Occipital lobe (tissue), 1 donor: ENCODE measurements at regions not wholly inside any gene's neighbourhood (a gene's known extent, or its start where the extent isn't known, plus 50 kb on each side); places are given as distances from the start of the nearest gene placed in this dataset.

ENCODE experiments used
- DNase-seq: peaks from one replicate; lab custom pipeline; 2025; lab: John Stamatoyannopoulos, UW

DNA sequence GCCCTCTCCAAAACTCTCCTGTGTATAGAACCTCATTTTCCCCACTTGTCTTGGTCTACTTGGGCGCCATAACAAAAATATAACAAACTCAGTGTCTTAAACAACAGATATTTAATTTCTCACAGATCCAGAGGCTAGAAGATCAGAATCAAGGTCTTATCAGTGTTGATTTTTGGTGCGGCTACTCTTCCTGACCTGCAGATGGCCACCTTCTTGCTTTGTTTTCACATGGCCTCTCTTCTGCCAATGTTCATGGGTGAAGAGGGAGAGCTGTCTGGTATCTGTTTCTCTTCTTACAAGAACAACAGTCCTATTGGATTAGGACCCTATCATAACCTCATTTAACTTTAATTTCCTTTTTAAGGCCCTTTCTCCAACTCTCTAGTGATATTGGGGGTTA lies 177.3 kb downstream of the PABPC4L start:
- DNase-seq = no peak

DNA sequence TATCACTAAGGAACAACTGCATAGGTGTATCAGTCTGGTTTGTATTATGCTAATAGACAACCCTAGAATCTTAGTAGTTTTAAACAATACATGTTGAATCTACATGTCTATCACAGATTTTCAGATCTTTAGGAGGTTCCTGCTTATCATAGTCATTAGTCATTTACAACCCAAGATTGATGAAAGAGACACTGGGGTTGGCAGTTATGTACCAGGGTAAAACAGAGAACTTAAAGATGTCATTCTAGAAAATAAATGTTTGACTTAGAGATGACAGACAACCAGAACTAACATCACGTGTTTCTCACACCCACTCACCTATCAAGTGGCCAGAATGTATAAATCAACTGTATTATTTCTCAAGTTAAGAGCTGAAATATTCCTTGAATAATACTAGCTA lies 181.9 kb downstream of the PABPC4L start:
- DNase-seq = no peak

DNA sequence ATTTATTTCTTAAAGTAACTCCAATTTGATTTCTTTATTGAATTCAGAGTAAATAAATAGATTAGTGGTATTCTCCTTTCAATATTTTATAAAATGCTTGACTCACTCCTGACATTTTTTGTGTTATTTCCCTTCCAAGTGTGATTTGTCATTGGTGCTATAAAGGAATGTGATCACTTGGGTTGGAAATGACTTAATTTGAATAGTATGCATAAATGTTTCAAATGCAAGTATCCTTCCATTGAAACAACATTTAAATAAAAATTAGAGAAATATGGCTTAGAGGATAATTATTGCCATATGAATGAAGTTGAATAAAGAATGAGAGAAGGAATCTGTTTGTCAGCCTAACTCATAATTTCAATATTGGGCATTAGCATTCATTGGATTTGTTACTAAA lies 182.7 kb downstream of the PABPC4L start:
- DNase-seq = no peak

DNA sequence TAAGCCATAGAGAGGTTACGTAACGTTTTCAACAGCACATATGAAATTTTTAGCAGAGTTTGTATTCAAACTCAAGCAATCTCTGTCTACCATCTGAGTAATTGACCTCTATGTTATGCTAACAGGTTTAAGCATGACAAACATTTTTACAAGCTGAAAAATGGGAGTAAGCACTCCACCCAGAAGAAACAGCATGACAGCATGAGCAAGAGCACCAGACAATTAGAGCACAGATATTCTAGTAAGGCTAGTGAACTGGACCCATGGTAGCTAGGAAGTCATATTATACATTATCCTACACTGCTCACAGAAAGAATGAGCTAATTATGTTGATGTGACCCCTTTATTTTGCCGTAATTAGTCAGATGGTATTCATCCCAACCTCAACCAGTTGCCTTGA lies 200.5 kb downstream of the PABPC4L start:
- DNase-seq = no peak

DNA sequence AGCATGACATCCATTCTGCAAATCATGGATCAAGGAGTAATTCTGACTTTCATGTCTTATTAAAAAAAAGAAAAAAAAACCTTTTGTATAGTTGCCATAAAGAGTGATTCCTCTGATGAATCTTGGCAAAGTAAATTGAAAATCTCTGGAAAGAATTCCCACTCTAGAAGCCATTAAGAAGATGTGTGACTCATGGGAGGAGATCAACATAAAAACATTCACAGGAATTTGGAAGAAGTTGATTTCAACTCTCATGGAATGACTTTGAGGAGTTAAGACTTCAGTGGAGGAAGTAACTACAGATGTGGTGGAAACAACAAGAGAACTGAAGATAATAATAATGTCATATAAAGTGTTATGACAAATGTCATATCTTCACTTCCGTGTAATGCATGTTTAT lies 204.2 kb downstream of the PABPC4L start:
- DNase-seq = no peak

DNA sequence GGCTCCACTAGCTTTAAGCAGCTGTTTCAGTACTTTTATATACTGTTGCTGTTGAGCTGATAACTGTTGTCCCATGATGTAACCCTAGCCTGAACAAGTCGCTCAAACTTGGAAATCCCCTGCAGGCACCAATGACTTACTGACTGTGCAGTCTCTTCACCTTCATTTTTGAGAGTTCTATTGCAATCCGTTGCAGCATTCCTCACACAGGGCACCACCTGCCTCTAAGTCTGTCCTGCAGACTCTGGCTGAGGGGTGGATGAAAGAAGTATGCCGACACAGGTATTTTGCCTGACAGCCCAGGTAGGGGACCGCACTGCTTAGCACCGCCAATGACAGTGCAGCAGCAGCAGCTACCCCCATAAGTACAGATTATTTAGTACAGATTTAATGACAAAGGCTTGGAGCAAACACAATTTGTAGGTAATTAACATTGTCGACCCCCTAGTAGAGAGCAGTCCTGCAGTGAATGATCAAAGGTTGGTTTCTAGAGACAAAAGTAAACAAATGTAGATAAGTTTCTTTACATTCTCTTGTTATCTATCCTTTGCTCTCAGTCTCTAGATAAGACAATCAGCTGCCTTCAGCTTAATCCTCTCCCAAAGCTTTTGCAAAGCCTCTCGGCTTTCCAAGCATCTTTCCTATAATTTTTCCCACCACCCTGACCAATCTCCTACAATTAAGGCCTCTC lies 205.0 kb downstream of the PABPC4L start:
- no peak for DNase-seq

DNA sequence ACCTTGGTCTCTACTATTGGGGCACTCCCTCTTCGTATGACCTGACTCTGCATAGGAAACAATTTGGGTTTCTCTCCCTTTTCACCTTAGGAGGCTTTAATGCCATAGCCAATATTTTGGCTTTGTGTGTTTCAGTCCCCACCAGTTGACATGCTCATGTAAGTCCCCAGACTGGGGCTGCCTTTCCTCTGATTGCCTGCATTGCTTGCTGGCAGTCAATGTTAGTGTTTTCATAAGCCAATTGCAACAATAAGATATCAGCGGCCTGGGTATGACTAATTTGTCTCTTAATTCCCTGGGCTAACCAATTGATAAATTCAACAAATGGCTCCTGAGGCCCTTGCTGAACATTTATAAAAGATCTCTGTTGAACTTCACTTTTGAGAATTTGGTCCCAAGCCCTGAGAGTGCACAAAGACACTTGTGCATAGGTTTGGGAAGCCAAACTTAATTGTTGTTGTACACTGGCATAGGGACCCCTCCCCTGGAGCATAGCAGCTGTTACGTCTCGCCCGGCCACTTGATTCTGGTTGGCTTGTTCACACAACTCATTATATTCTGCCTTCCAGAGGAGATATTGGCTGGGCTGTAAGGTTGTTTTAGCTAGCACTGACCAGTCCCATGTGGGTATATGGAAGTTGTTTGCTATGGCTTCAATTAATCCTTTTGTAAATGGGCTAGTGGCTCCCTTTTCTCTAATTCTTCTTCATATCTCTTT lies 206.2 kb downstream of the PABPC4L start:
- no peak for DNase-seq

DNA sequence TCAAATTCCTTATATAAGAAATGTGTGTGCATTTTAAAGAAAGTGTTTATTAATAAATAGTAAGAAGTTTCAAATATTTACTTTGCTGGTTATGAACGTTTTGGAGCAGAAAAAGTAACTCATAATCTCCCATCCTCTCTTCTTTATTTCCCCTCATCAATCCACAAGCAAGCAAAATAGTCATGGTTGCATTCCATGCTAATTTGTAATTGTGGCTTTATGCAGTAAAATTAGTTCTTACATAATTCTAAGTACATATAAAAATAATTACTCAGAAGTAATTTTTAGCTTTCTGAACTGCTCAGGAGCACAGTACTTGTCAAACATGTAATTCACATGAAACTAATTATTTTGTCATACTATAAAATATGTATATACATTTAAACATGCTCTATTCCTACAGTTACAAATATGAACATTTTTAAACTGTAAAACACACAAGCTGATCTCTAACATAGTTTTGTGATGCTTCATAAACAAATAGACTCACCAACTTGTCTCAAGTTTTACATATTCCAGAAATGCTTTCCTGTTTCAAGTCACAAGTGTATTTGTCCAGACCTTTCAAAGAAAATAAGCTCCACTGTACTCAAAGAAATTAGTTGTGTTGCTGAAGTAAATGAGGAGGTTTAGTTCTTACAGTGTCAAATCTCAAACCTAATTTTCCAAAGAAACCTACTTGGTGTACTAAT lies 218.9 kb downstream of the PABPC4L start:
- DNase-seq = no peak

DNA sequence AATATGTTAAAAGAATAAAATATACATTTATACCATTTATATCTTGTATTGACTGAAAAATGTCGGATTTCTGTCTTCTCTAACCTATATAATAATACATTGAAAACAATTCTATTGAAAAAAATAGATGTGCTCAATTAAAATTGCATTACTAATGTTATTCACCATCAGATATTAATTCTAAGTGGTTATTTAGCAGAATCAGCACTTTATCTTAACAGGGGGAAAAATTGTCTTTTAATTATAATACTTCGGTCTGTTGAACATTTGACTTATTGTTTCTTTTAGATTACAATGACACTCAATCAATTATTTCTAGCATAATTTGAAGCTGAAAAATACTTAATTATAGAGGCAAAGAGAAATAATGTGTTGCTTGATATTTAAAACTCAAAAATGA lies 220.3 kb downstream of the PABPC4L start:
- no peak for DNase-seq

DNA sequence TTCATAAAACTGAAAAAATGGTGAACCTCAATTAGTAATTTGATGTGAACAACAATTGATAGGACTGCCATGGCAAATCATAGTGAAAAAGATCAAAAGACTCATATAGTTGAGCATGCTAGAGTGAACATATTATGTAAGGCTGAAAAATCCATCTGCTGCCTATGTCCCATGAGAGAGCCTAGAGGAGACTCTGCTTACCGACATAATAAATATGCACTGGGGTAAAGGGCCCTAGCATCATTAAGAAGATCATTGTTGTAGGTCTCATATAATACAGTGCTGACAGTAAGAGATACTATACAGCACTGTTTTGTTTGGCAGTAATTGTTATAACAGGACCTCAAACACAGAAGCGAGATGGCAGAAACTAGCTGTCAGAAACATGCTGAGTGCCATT lies 229.0 kb downstream of the PABPC4L start:
- no peak for DNase-seq

DNA sequence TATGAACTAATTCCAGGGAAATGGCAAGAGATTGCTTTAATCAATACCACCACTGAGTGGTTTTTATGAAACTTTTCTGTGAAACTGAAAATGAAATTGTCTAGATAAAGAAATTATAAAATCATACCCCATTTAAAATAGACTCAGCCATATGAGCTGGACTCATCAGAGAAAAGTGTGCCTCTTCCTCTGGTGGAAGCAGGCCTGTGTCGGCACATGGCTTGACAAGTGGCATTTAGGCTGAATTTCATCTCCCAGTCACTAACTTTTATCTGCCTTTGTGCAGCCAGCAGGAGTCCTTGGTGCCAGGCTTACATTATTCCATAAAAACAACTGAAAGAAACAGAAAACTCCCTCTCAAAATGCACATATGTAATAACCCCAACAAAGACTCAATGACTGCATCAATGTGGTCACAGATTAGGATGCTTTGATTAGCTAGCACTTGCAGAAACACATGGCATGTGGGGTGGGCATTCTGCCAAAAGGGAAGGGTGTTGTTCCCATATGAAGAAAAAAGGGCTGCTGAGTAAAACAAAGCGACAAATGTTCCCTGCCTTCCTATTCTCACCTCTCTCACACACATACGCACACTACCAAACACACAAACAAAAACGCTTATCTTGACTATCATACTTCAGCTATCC lies 232.3 kb downstream of the PABPC4L start:
- DNase-seq = no peak

DNA sequence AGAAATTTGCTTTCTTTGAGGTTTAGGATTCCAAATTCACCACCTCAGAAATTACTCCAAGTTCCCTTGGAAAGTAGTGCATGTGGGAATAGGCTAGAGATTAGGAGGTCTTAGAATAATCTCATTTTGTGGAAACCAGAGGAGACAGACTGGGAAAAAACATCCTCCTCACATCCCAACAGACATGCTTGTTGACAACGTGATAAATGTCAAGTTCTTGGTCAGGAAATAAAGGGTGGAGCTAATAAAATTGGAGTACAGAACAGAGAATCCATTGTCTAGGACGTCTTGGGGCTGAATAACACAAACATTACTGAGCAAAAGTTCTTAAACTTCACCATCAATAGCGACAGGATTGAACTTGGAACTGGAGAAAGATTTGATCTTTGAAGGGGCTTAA lies 233.4 kb downstream of the PABPC4L start:
- no peak for DNase-seq

DNA sequence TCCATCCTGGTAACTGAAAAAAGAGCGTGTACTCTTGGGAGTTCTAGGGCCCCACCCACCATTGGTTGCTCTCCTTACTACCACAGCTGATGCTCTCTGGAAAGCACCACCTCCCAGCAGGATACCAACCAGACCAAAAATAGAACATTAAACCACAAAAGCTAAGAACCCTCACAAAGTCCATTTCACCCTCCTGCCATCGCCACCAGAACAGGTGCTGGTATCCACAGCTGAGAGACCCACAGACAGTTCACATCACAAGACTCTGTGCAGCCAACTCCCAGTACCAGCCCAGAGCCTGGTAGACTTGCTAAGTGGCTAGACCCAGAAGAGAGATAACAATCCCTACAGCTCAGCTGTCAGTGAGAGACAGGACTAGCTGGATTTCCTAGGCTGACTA lies 240.6 kb downstream of the PABPC4L start:
- no peak for DNase-seq

DNA sequence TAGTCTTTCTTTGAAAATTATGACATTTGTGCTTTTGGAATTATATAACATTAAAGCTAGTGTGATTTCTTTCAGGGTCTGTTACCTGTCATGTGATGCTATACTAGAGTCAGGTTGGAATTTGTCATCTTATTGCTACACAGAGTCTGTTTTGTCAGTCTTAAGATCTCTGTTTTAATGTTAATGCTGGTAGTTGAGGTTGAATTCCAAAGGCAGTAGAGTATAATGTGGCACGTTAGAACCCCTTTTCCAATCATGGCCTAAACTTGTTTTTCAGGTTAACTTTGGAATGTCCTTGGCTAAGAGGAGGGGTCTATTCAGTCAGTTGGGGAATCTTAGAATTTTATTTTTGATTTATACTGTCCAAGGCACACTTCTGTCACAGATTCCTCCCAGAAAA lies 258.5 kb downstream of the PABPC4L start:
- DNase-seq = no peak

DNA sequence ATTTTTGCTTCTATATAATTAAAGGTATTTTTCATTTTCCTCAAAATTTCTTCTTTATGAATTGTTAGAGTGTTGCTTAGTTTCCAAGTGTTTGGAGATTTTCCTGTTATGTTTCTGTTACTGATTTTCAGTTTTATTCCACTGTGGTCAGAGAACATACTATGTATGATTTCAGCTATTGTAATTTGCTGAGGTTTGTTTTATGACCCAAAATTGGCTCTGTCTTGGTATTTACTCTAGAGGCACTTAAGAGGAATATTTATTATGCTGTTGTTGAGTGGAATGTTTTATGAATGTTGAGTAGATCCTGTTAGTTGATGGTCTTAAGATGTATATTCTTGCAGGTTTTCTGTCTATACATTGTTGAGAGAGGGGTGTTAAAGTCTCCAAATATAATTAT lies 263.5 kb downstream of the PABPC4L start:
- no peak for DNase-seq

DNA sequence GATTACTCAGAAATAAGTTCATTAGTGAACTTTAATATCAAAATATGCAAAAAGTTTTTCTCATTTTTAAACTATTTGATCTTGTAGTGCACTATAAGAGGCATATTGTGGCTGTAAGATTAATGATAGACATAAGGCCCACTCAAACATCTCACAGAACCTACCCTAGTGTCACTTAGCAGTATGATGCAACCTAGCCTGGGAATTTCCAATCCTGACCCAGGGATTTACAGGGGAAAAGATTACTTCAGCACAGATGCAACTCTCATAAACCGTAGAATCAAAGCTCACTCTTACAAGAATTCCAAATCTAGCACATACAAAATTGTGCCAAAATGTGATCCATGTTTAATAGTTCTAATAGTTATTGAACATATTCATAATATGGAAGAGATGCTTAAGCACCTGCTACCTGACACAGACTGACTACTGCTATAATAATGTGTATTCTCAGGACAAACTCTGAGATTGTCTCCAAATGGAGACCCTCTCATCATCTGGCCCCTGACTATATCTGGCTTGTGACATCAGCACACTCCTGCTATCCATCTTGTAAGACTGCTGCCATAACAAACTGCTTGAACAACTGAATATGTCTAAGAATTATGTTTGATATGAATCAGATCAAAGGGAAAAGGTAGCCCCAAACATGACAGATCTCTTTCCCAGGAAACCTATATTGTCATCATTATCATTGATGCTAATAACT lies 271.9 kb downstream of the PABPC4L start:
- DNase-seq = no peak

DNA sequence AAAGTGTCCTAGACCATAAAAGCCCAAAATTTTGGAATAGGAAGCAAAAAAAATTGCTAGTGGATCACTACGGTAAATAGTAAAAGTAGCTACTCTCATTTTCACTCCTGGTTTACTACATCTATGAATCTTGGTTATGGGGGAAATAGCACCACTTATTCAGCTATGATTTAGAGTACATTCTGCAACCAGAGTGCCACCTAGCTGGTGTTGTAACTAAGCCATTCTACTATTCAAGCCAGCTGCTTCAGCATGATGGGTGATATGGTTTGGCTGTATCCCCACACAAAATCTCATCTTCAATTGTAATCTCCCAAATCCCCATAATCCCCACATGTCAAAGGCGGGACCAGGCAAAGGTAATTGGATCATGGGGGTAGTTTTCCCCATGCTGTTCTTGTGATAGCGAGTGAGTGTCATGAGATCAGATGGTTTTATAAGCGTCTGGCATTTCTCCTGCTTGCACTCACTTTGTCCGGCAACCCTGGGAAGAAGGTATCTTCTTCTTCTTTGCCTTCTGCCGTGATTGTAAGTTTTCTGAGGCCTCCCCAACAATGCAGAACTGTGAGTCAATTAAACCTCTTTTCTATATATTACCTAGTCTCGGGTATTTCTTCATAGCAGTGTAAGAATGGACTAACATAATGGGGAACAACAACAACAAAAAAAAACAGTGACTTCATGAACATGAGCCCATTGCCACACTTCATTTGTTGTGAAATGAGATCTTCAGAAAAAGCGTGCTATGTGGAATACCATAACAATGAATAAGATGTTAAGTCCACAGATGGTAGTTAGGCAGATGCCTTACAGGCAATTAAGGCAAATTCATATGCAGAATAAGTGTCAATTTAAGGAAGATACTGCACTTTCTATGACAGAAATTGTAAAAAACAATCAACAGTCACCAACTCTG lies 280.1 kb downstream of the PABPC4L start:
- no peak for DNase-seq

DNA sequence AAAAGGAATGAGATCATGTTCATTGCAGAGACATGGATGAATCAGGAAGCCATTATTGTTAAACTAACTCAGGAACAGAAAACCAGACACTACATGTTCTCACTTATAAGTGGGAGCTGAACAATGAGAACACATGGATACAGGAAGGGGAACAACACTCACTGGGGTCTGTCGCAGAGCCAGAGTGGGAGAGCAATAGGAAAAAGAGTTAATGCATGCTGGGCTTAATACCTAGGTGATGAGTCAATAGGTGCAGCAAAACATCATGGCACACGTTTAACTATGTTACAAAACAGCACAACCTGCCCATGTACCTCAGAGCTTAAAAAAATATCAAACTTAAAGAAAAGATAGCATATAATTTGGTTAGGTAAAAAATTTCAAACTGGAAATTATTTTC lies 281.4 kb downstream of the PABPC4L start:
- DNase-seq = no peak

DNA sequence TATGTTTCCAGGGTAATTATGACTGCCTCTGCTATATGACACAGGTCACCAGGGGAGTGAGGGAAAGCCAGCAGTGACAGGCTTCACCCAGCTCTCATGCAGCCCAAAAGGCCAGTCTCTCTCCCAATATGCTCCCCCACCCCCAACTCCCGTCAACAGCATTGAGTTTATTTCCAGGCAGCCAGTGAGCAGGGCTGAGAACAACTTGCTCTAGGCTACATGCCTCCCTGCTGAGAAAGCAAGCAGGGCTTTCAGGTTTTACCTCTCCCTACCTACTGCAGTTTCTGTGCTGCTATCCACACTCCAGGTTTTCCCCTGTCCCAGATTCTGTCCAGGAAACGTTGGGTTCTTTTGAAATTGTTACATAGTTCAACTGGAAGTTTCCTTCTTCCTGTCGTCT lies 291.4 kb downstream of the PABPC4L start:
- no peak for DNase-seq

DNA sequence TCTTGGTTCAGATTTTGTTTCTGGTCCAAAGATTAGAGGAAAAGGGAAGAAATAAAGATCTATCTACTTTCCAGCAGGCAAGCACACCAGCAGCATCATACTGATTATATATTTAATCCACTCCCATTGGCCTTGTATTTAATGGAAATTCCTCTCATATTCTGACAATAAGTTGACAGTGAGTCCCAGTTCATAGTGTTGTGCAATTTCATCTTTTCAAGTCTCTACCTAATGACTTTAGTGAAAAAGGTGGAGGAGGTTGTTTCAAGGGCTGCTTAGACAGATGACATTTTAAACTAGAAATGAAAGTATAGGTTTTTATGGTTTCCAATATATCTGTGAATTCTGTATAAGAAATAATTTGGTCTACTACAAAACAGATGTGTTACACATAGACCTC lies 298.6 kb downstream of the PABPC4L start:
- no peak for DNase-seq

DNA sequence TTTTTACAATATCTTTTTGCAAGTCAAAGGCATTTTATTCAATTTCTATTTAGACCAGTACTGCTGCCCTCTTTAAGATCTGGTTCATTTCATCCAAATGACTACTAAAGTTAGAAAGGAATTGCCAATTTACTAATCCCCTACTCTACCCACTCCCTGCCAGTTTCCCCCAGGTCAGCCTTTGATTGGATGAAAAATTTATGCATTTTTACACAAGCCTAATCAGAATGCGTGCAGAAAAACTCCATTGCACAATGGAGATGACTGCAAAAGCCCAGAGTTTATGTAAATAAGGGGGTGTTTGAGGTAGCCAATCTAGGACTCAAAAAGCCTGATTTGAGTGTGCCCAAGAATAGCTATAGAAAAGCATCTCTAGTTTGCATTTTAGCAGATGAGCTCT lies 310.6 kb downstream of the PABPC4L start:
- no peak for DNase-seq
